CD14-positive monocyte (primary cell): ENCODE measurements at regions not wholly inside any gene's neighbourhood (a gene's known extent, or its start where the extent isn't known, plus 50 kb on each side); places are given as distances from the start of the nearest gene placed in this dataset.

Experiments
- DNase-seq, 3 donors: peaks; one replicate each; pipeline ENCODE4 v3.0.0-alpha.2; 2011 to 2022
- H2AFZ ChIP-seq: 2 replicates; pipeline ENCODE4 v1.6.0; 2012; ENCODE audit warnings: mild to moderate bottlenecking, low read depth, low read length, inconsistent platforms; ENCODE audit not compliant: insufficient read depth, poor library complexity, severe bottlenecking
- H3K27ac ChIP-seq, 2 donors: 1 replicate in 1 of 2; 2 replicates in 1 of 2; pipeline ENCODE4 v1.5.1; 2012 to 2013; ENCODE audit warnings: low read length in 2 of 2, control low read depth in 1 of 2, inconsistent platforms in 1 of 2, low read depth in 1 of 2, mild to moderate bottlenecking in 1 of 2
- H3K27me3 ChIP-seq, 2 donors: one replicate each; pipeline versions ENCODE4 v1.6.0 to v1.6.1; 2011 to 2013; ENCODE audit warnings: low read length in 2 of 2; ENCODE audit not compliant: control insufficient read depth in 2 of 2, insufficient read depth in 2 of 2
- H3K36me3 ChIP-seq, 2 donors: replicated peaks in 1 of 2; 1 replicate in 1 of 2; 2 replicates in 1 of 2; pipeline versions ENCODE4 v1.5.1 to v1.6.1; 2012 to 2013; ENCODE audit warnings: low read length in 2 of 2, control low read depth in 1 of 2, inconsistent platforms in 1 of 2, mild to moderate bottlenecking in 1 of 2; ENCODE audit not compliant: insufficient read depth in 2 of 2, control insufficient read depth in 1 of 2
- H3K4me1 ChIP-seq, 2 donors: 1 replicate in 1 of 2; 2 replicates in 1 of 2; pipeline versions ENCODE4 v1.5.1 to v1.6.1; 2012 to 2013; ENCODE audit warnings: low read length in 2 of 2, control low read depth in 1 of 2, inconsistent platforms in 1 of 2, mild to moderate bottlenecking in 1 of 2, moderate library complexity in 1 of 2; ENCODE audit not compliant: insufficient read depth in 2 of 2, control insufficient read depth in 1 of 2
- H3K4me2 ChIP-seq: replicated peaks from 2 replicates; pipeline ENCODE3; 2012; ENCODE audit warnings: low read length, moderate library complexity, mild to moderate bottlenecking; ENCODE audit not compliant: poor library complexity, severe bottlenecking; ENCODE audit errors: extremely low read depth
- H3K4me3 ChIP-seq, 3 experiments: fragments of 200-600 bp in 1 of 3; sonication (generic) in 1 of 3; replicated peaks in 1 of 3; 1 replicate in 2 of 3; 2 replicates in 1 of 3; pipeline ENCODE4 v1.5.1; 2011 to 2013; ENCODE audit warnings: low read length in 3 of 3, mild to moderate bottlenecking in 3 of 3, control low read depth in 2 of 3, low read depth in 2 of 3, inconsistent platforms in 1 of 3, moderate library complexity in 1 of 3
- H3K79me2 ChIP-seq: 2 replicates; pipeline ENCODE4 v1.6.0; 2012; ENCODE audit warnings: mild to moderate bottlenecking, control low read depth, inconsistent platforms, low read length, moderate library complexity; ENCODE audit not compliant: insufficient read depth
- H3K9ac ChIP-seq: 2 replicates; pipeline ENCODE4 v1.6.0; 2017; ENCODE audit warnings: low read length, mild to moderate bottlenecking; ENCODE audit not compliant: insufficient read depth, poor library complexity, severe bottlenecking
- H3K9me3 ChIP-seq, 2 donors: replicated peaks in 1 of 2; 1 replicate in 1 of 2; 2 replicates in 1 of 2; pipeline versions ENCODE4 v1.5.1 to v1.6.1; 2012 to 2013; ENCODE audit warnings: low read length in 2 of 2, control low read depth in 1 of 2; ENCODE audit not compliant: control insufficient read depth in 1 of 2, insufficient read depth in 1 of 2
- H4K20me1 ChIP-seq: 2 replicates; pipeline ENCODE4 v1.6.0; 2012; ENCODE audit warnings: mild to moderate bottlenecking, low read length, control low read depth, moderate library complexity; ENCODE audit not compliant: insufficient read depth
- H3K27ac Mint-ChIP-seq, 7 donors: one replicate each; pipeline ENCODE4 v1.8.0; 2020; ENCODE audit warnings: mild to moderate bottlenecking in 7 of 7, mixed read lengths in 7 of 7, moderate library complexity in 6 of 7, inconsistent platforms in 2 of 7
- H3K27me3 Mint-ChIP-seq, 3 donors: one replicate each; pipeline ENCODE4 v1.8.0; 2021 to 2022; ENCODE audit warnings: low read depth in 3 of 3, mild to moderate bottlenecking in 3 of 3, mixed read lengths in 3 of 3, moderate library complexity in 3 of 3, inconsistent platforms in 1 of 3
- H3K36me3 Mint-ChIP-seq, 2 donors: one replicate each; pipeline ENCODE4 v1.8.0; 2020; ENCODE audit warnings: mixed read lengths in 2 of 2, inconsistent platforms in 1 of 2, mild to moderate bottlenecking in 1 of 2
- H3K4me1 Mint-ChIP-seq: one replicate; pipeline ENCODE4 v1.8.0; 2020; ENCODE audit warnings: mild to moderate bottlenecking, mixed read lengths
- H3K4me3 Mint-ChIP-seq, 2 donors: one replicate each; pipeline ENCODE4 v1.8.0; 2020; ENCODE audit warnings: mild to moderate bottlenecking in 2 of 2, mixed read lengths in 2 of 2, moderate library complexity in 1 of 2
- H3K9me3 Mint-ChIP-seq, 7 donors: one replicate each; pipeline ENCODE4 v1.8.0; 2020 to 2022; ENCODE audit warnings: mixed read lengths in 7 of 7, mild to moderate bottlenecking in 6 of 7, moderate library complexity in 6 of 7, inconsistent platforms in 2 of 7
- WGBS: methylation state at CpG from one replicate; pipeline ENCODE4 v1.1.5; 2013; ENCODE audit warnings: missing lambda C conversion rate; ENCODE audit not compliant: insufficient coverage; 5-methylcytosine and 5-hydroxymethylcytosine counted together
- intact Hi-C, 2 donors: fragments of 100-400 bp; cut with micrococcal nuclease; formaldehyde crosslinking; loops; one replicate each; pipeline versions ENCODE4 v1.15.0 to v1.15.1; 2023
- TF ChIP-seq, protein P1 (sequence below): fragments of 200-600 bp; IDR thresholded peaks from one replicate; pipeline ENCODE4 v1.8.0; 2022; ENCODE audit warnings: antibody characterized with exemption, mild to moderate bottlenecking

DNA sequence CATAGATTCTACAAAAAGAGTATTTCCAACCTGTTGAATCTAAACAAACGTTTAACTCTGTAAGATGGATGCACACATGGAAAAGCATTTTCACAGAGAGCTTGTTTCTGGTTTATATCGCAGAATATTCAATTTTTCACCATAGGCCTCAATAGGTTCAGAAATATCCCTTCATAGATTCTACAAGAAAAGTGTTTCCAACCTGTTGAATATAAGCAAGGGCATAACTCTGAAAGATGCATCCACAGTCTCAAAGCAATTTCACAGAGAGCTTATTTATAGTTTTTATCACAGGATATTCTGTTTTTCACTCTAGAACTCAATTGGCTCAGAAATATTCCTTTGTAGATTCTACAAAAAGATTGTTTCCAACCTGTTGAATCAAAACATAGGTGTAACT lies 1483.6 kb downstream of the UQCRFS1 start:
- DNase-seq, result no peak
- H3K79me2 ChIP-seq, result no peaks in the 10 kb centered on the region
- H3K4me2 ChIP-seq, result no peak overlapping the region
- Mint-ChIP-seq H3K9me3 (peaks cover 3 to 35% (median 23%) of the 10 kb centered on the region in 7 donors), H3K27ac (no peak overlapping the region), H3K4me3 (no peak overlapping the region), H3K36me3 (no peaks in the 10 kb centered on the region), H3K27me3 (no peaks in the 10 kb centered on the region), H3K4me1 (no peaks in the 10 kb centered on the region)
- H3K36me3 ChIP-seq, result no peaks in the 10 kb centered on the region
- H4K20me1 ChIP-seq, result no peaks in the 10 kb centered on the region
- H3K9ac ChIP-seq, result no peak overlapping the region
- H2AFZ ChIP-seq, result no peak overlapping the region
- H3K9me3 ChIP-seq, result peaks cover 14 to 92% of the 10 kb centered on the region in 2 donors
- H3K27me3 ChIP-seq, result no peaks in the 10 kb centered on the region
- TF ChIP-seq, protein P1, sequence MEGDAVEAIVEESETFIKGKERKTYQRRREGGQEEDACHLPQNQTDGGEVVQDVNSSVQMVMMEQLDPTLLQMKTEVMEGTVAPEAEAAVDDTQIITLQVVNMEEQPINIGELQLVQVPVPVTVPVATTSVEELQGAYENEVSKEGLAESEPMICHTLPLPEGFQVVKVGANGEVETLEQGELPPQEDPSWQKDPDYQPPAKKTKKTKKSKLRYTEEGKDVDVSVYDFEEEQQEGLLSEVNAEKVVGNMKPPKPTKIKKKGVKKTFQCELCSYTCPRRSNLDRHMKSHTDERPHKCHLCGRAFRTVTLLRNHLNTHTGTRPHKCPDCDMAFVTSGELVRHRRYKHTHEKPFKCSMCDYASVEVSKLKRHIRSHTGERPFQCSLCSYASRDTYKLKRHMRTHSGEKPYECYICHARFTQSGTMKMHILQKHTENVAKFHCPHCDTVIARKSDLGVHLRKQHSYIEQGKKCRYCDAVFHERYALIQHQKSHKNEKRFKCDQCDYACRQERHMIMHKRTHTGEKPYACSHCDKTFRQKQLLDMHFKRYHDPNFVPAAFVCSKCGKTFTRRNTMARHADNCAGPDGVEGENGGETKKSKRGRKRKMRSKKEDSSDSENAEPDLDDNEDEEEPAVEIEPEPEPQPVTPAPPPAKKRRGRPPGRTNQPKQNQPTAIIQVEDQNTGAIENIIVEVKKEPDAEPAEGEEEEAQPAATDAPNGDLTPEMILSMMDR, result no peak
- H3K4me1 ChIP-seq, result no peaks in the 10 kb centered on the region
- no peak overlapping the region for H3K27ac ChIP-seq
- no CpG with 5 or more reads among the region's 2 CpGs for WGBS
- no peak overlapping the region for H3K4me3 ChIP-seq
- intact Hi-C loops, result no loop called here

DNA sequence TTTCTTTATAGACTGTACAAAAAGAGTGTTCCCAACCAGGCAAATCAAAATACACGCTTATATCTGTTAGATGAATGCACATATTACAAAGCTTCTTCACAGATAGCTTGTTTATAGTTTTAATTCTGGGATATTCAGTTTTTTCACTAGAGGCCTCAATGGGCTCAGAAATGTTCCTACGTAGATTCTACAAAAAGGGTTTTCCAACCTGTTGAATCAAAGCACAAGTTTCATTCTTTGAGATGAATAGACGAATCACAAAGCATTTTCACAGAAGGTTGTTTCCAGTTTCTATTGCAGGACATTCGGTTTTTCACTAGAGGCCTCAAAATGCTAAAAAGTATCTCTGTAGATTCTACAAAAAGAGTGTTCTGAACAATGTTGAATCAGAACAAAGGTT lies 1490.3 kb downstream of the UQCRFS1 start:
- H3K4me1 ChIP-seq, result no peaks in the 10 kb centered on the region
- H3K27ac ChIP-seq, result no peak overlapping the region
- no peaks in the 10 kb centered on the region for H3K79me2 ChIP-seq
- Mint-ChIP-seq H3K9me3 (peaks cover 11 to 45% (median 39%) of the 10 kb centered on the region in 7 donors), H3K27ac (no peak overlapping the region), H3K36me3 (no peaks in the 10 kb centered on the region), H3K4me3 (no peak overlapping the region), H3K4me1 (no peaks in the 10 kb centered on the region), H3K27me3 (peaks cover 0 to 2% (median 0%) of the 10 kb centered on the region in 3 donors)
- no peak overlapping the region for H2AFZ ChIP-seq
- no peak overlapping the region for H3K4me2 ChIP-seq
- no peak overlapping the region for H3K4me3 ChIP-seq
- no peaks in the 10 kb centered on the region for H3K36me3 ChIP-seq
- WGBS, result 83% methylated on average over 2 of the region's 4 CpGs
- no peak for DNase-seq
- H3K27me3 ChIP-seq, result no peaks in the 10 kb centered on the region
- H3K9me3 ChIP-seq, result peaks cover 36 to 99% of the 10 kb centered on the region in 2 donors
- no peaks in the 10 kb centered on the region for H4K20me1 ChIP-seq
- TF ChIP-seq, protein P1, result no peak
- no peak overlapping the region for H3K9ac ChIP-seq
- intact Hi-C loops, result no loop called here
